ENCODE measurements at regions not wholly inside any gene's neighbourhood (a gene's known extent, or its start where the extent isn't known, plus 50 kb on each side); places are given as distances from the start of the nearest gene placed in this dataset.

DNA sequence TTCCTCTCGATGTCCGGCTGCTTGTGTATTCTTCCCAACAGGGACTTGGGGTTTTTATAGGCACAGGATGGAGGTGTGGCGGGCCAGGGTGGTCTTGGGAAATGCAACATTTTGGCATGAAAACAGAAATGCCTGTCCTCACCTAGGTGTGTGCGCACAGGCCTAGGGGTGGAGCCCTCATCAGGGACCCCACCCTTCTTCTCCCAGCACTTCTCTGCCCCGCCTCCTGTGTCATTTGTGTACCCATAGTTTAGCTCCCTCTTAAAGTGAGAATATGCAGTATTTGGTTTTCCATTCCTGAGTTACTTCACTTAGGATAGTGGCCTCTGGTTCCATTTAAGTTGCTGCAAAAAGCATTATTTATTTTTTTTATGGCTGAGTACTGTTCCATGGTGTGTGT, 90.2 kb upstream of the ITGB1 start:
- TF ChIP-seq, protein P1, sequence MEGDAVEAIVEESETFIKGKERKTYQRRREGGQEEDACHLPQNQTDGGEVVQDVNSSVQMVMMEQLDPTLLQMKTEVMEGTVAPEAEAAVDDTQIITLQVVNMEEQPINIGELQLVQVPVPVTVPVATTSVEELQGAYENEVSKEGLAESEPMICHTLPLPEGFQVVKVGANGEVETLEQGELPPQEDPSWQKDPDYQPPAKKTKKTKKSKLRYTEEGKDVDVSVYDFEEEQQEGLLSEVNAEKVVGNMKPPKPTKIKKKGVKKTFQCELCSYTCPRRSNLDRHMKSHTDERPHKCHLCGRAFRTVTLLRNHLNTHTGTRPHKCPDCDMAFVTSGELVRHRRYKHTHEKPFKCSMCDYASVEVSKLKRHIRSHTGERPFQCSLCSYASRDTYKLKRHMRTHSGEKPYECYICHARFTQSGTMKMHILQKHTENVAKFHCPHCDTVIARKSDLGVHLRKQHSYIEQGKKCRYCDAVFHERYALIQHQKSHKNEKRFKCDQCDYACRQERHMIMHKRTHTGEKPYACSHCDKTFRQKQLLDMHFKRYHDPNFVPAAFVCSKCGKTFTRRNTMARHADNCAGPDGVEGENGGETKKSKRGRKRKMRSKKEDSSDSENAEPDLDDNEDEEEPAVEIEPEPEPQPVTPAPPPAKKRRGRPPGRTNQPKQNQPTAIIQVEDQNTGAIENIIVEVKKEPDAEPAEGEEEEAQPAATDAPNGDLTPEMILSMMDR (IDR thresholded peaks at IDR 0.05; ENCODE audit: control extremely low read depth in 1 of 3, insufficient read depth in 1 of 3, low read depth in 1 of 3, low read length in 3 of 3) = no peak
- TF ChIP-seq, protein P2, sequence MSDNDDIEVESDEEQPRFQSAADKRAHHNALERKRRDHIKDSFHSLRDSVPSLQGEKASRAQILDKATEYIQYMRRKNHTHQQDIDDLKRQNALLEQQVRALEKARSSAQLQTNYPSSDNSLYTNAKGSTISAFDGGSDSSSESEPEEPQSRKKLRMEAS (IDR thresholded peaks at IDR 0.05) = no peak
- no peak for TF ChIP-seq GABPA (IDR thresholded peaks at IDR 0.05; ENCODE audit: borderline replicate concordance, insufficient read depth, low read length)
- no peak for TF ChIP-seq RBBP5 (IDR thresholded peaks at IDR 0.05; ENCODE audit: borderline replicate concordance, low read depth, low read length)
- no peak for TF ChIP-seq POLR2AphosphoS5 (IDR thresholded peaks at IDR 0.05; ENCODE audit: low read depth, low read length)
- TF ChIP-seq EP300 (IDR thresholded peaks at IDR 0.05; ENCODE audit: borderline replicate concordance in 1 of 2, low read depth in 2 of 2, low read length in 2 of 2) = no peak

Data from H1 (cell line).